ENCODE measurements at regions not wholly inside any gene's neighbourhood (a gene's known extent, or its start where the extent isn't known, plus 50 kb on each side); places are given as distances from the start of the nearest gene placed in this dataset.

GRCh38 chr4:36712013-36712412 is 430.6 kb downstream of the DTHD1 start:
- TF ChIP-seq CTCF (IDR thresholded peaks at IDR 0.05) (no peak), POLR2A (IDR thresholded peaks at IDR 0.05) (no peak), POLR2AphosphoS5 (IDR thresholded peaks at IDR 0.05) (no peak)
